ENCODE measurements at regions not wholly inside any gene's neighbourhood (a gene's known extent, or its start where the extent isn't known, plus 50 kb on each side); places are given as distances from the start of the nearest gene placed in this dataset.

GRCh38 chr12:13373803-13374202 lies 177.3 kb downstream of the EMP1 start:
- TF ChIP-seq CTCF (IDR thresholded peaks at IDR 0.05) (no peak), POLR2AphosphoS5 (IDR thresholded peaks at IDR 0.05) (no peak)

Measured in breast epithelium (tissue), 3 donors.